Effector CD8-positive, alpha-beta T cell (primary cell): ENCODE measurements at regions not wholly inside any gene's neighbourhood (a gene's known extent, or its start where the extent isn't known, plus 50 kb on each side); places are given as distances from the start of the nearest gene placed in this dataset.
"Not testable (repeated sequence)": the region's sequence is repeated elsewhere in the genome, so short reads cannot be mapped to it uniquely, and the experiment has no call there.

Experiments used
- DNase-seq: peaks from one replicate; lab custom pipeline; 2025; lab: John Stamatoyannopoulos, UW

- DNase-seq: no peak
Measured at GRCh38 chrX:42832764-42833549, 55.0 kb upstream of the PPP1R2C start.

- not testable (repeated sequence) for DNase-seq
Measured at GRCh38 chrX:42833550-42833940, 55.6 kb upstream of the PPP1R2C start.

- DNase-seq: no peak
Measured at GRCh38 chrX:42837101-42837726, 59.3 kb upstream of the PPP1R2C start.

GRCh38 chrX:42837747-42838146, 59.8 kb upstream of the PPP1R2C start:
- no peak for DNase-seq

- no peak for DNase-seq
Measured at GRCh38 chrX:42839632-42840031, 61.7 kb upstream of the PPP1R2C start.

- DNase-seq: no peak
Measured at GRCh38 chrX:42846741-42847140, 68.8 kb upstream of the PPP1R2C start.

GRCh38 chrX:42855259-42855658, 77.3 kb upstream of the PPP1R2C start:
- no peak for DNase-seq

- DNase-seq: no peak
Measured at GRCh38 chrX:42857766-42858165, 79.8 kb upstream of the PPP1R2C start.

GRCh38 chrX:42869011-42869410, 91.0 kb upstream of the PPP1R2C start:
- DNase-seq: no peak

- no peak for DNase-seq
Measured at GRCh38 chrX:42869659-42870476, 91.9 kb upstream of the PPP1R2C start.

GRCh38 chrX:42886519-42886918, 108.6 kb upstream of the PPP1R2C start:
- DNase-seq: no peak

- DNase-seq: no peak
Measured at GRCh38 chrX:42900947-42901346, 123.0 kb upstream of the PPP1R2C start.

GRCh38 chrX:42902513-42902912, 124.5 kb upstream of the PPP1R2C start:
- no peak for DNase-seq

GRCh38 chrX:42920752-42921151, 142.8 kb upstream of the PPP1R2C start:
- DNase-seq: no peak

- DNase-seq: no peak
Measured at GRCh38 chrX:42930071-42930470, 152.1 kb upstream of the PPP1R2C start.

GRCh38 chrX:42930951-42931350, 153.0 kb upstream of the PPP1R2C start:
- DNase-seq: no peak

- no peak for DNase-seq
Measured at GRCh38 chrX:42933187-42933586, 155.2 kb upstream of the PPP1R2C start.

GRCh38 chrX:42934020-42934726, 156.2 kb upstream of the PPP1R2C start:
- no peak for DNase-seq

GRCh38 chrX:42941671-42942070, 163.7 kb upstream of the PPP1R2C start:
- no peak for DNase-seq

- no peak for DNase-seq
Measured at GRCh38 chrX:42943051-42943974, 165.3 kb upstream of the PPP1R2C start.

GRCh38 chrX:42944381-42944998, 166.5 kb upstream of the PPP1R2C start:
- DNase-seq: no peak
